Fibroblast of mammary gland (primary cell): ENCODE measurements at regions not wholly inside any gene's neighbourhood (a gene's known extent, or its start where the extent isn't known, plus 50 kb on each side); places are given as distances from the start of the nearest gene placed in this dataset.

Experiments used
- DNase-seq: peaks from one replicate; pipeline ENCODE4 v3.0.0-alpha.2; 2010; ENCODE audit warnings: low read depth
- H3K4me3 ChIP-seq: 2 replicates; pipeline ENCODE4 v1.5.1; 2011; ENCODE audit warnings: low read depth, mild to moderate bottlenecking, low read length, moderate library complexity; ENCODE audit not compliant: control insufficient read depth
- TF ChIP-seq, protein P1 (sequence below): conservative IDR thresholded peaks from 2 replicates; pipeline ENCODE4 v1.5.1; 2011; ENCODE audit warnings: low read depth, low read length, inconsistent platforms; ENCODE audit not compliant: control insufficient read depth, insufficient read depth

DNA sequence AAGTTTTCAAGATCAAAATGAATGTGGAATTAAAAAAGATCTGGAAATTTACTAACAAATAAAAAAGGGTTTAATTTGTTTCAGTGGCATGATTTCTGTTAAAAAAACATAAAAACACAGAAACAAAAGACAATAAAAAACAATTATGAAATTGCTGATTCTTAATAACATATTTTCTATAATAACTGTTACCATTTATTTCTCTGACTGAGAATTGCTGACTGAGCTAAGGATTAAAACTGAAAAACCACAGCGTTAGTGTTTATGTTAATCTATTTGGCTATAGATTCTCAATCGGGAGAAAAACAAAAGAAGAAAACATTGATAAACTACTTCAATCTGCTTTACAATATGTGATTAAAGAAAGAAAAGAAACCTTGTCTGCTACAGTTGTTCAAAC, 678.6 kb upstream of the ZEB2 start:
- TF ChIP-seq, protein P1, sequence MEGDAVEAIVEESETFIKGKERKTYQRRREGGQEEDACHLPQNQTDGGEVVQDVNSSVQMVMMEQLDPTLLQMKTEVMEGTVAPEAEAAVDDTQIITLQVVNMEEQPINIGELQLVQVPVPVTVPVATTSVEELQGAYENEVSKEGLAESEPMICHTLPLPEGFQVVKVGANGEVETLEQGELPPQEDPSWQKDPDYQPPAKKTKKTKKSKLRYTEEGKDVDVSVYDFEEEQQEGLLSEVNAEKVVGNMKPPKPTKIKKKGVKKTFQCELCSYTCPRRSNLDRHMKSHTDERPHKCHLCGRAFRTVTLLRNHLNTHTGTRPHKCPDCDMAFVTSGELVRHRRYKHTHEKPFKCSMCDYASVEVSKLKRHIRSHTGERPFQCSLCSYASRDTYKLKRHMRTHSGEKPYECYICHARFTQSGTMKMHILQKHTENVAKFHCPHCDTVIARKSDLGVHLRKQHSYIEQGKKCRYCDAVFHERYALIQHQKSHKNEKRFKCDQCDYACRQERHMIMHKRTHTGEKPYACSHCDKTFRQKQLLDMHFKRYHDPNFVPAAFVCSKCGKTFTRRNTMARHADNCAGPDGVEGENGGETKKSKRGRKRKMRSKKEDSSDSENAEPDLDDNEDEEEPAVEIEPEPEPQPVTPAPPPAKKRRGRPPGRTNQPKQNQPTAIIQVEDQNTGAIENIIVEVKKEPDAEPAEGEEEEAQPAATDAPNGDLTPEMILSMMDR: no peak
- no peak overlapping the region for H3K4me3 ChIP-seq
- no peak for DNase-seq

DNA sequence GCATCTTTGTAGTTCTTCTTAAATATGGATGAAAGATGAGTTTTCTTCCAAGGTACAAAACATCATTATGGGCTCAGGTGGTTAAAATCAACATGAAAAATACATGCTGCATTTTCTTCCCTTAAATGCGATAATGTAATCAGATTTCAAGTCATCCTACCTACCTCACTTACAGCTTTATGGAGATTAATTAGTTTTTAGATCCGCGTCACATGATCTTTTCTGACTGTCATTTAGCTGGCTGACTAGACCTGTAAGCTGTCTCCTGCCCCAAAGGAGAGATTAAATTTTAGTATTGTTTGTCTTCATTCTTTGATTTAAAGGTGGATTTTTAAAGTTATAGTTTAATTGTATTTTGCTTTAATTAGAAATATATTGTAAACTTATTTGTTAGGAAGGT, 678.0 kb upstream of the ZEB2 start:
- no peak for DNase-seq
- TF ChIP-seq, protein P1: no peak
- H3K4me3 ChIP-seq: no peak overlapping the region

DNA sequence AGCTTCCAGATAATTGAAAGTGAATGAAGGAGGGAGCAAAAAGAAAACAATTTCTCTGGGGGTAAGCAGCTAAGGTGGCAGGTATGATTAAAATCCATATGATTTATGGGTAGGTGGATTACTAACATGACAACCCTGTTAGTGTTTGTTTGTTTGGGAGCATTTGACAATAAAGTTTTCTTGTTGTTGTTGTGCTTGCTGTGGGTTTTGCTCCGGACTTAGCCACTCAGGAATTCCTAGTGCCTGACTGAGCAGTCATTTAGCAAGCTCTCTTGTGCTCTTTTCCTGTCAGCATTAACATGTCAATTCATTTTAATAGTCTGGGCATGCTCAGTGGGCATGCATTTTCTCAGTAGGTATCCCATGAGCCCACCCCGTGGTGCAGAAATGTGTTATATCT, 674.8 kb upstream of the ZEB2 start:
- DNase-seq: no peak
- H3K4me3 ChIP-seq: no peak overlapping the region
- TF ChIP-seq, protein P1: no peak

DNA sequence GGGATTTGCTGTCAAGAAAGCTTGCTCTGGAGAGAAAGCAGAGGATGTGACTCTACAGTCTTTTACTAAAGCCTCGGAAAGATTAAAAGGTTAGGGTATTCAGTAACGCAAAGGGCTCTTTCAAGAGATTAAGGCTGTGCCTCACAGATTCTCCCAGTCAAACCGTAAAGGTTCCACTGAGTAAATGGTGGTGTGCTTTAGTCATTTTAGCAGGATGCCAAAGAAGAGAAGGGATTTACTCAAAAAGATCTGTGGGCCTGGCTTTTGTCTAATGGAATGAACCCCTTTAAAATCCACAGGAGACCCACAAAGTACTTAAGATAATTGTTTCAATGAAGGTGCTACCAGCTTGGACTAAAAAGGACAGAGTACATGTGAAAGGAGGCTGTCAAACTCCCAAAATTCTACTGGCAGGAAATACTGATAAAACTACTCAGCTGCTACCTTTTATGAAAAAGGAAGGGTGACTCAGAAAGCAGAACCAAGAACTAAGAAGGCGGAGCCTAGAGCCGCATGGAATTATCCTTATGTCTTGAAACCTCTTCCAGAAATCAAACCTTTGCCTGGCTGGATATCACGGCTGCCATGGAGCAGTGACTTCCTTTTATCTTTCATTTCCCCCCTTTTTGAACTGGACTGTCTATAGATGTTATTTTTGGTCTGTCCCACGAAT, 670.2 kb upstream of the ZEB2 start:
- TF ChIP-seq, protein P1: no peak
- peak; percentile 25 for DNase-seq

DNA sequence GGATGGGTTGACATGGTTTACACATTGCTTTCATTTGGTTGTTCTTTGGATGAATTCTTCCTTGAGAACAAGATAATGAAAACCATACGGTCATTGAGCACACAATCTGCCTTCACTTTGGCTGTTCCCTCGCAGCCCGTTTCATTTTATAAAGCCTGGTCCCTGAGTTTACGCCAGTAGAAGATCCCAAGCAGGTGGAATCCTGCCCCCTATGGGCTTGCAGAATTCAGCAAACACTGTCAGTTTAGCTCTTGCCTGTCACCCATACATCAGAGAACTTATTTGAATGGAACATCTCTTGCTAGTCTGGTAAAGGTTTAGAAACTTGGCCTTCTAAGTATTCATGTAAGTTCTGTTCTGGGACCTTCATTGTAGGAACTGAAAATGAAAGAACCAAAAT, 666.4 kb upstream of the ZEB2 start:
- TF ChIP-seq, protein P1: peak; percentile 41
- no peak overlapping the region for H3K4me3 ChIP-seq
- peak; percentile 80 for DNase-seq

More for the DNA sequence above, 670.2 kb upstream of the ZEB2 start:
- no peak overlapping the region for H3K4me3 ChIP-seq

DNA sequence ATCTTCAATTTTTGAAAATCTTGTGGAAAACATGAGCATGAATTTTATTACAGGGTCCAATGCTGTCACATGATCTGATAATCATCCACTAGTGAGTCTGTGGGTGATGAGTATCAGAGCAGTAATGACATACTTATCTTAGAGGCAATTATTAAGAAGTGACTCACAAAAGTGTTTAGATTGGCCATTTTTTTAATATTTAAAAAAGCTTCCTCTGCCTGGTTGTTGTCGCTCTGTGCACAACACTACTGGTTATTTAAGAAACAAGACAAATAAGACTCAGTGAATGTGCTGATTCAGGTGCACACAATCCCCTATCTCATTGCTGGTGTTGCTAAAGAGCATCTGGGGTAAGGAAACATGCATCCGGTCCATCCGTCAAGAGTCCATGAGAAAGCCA, 665.8 kb upstream of the ZEB2 start:
- peak; percentile 66 for DNase-seq
- TF ChIP-seq, protein P1: no peak
- no peak overlapping the region for H3K4me3 ChIP-seq
